NOMO-1 (cell line): ENCODE measurements at regions not wholly inside any gene's neighbourhood (a gene's known extent, or its start where the extent isn't known, plus 50 kb on each side); places are given as distances from the start of the nearest gene placed in this dataset.
"Not testable (repeated sequence)": the region's sequence is repeated elsewhere in the genome, so short reads cannot be mapped to it uniquely, and the experiment has no call there.

Experiments
- DNase-seq, 2 experiments: peaks; one replicate each; lab custom pipeline; 2025; ENCODE audit not compliant: unreplicated experiment in 2 of 2; lab: John Stamatoyannopoulos, UW

DNA sequence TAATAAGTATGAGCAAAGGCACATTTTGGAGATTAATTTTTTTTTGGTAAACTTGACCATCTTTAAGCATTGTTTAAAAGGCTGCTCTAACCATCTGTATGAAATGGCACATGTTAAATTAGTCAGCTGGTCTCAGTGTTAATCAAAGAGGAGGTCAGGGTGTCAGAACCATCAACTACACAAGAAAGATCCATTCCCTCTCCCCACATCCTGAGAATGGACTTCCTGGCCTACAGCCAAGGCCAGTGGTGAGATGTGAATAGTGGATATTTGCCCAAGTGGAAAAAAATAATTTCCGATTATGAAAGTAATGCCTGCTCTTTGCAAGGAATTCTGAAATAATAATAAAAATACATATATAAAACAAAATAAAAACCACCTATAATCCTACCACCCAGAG lies 641.7 kb downstream of the NR2F2 start:
- DNase-seq, result no peak

- DNase-seq, result no peak
These were observed 644.3 kb downstream of the NR2F2 start for GRCh38 chr15:96974761-96975160.

- DNase-seq, result no peak
These were observed 647.4 kb downstream of the NR2F2 start for GRCh38 chr15:96977886-96978285.

GRCh38 chr15:96978937-96979473 lies 648.5 kb downstream of the NR2F2 start:
- DNase-seq, result no peak

DNA sequence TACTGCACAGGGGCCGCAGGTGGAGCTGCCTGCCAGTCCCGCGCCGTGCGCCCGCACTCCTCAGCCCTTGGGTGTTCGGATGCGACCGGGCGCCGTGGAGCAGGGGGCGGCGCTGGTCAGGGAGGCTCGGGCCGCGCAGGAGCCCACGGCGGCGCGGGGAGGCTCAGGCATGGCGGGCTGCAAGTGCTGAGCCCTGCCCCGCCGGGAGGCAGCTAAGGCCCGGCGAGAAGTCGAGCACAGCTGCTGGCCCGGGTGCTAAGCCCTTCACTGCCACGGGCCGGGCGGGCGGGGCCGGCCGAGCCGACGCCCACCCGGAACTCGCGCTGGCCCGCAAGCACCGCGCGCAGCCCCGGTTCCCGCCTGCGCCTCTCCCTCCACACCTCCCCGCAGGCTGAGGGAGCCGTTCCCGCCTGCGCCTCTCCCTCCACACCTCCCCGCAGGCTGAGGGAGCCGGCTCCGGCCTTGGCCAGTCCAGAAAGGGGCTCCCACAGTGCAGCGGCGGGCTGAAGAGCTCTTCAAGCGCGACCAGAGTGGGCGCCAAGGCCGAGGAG lies 653.7 kb downstream of the NR2F2 start:
- DNase-seq, result not testable (repeated sequence)

GRCh38 chr15:96992817-96993216 lies 662.3 kb downstream of the NR2F2 start:
- no peak for DNase-seq

GRCh38 chr15:96997538-96997937 lies 667.0 kb downstream of the NR2F2 start:
- DNase-seq, result peak in 1 of 2 experiments; percentile 1

- DNase-seq, result no peak
These were observed 678.5 kb downstream of the NR2F2 start for GRCh38 chr15:97009031-97009431.

DNA sequence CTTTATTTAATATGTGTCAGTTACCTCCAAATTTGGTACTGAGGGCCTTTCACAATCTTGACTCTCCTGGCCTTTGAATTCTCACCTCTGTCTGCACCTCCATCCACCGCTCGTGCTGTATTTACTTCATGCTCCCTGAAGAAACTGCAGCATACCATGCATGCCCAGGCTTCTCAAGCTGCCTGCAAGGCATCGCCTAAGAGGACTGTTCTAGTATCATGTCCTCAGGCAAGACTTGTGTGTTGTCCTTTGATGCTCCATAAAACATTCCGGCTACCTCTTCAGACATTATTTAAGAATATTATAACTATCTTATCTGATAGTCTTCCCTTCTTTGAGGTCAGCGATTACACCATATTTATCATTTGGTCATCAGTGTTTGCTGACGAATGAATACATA lies 682.5 kb downstream of the NR2F2 start:
- DNase-seq, result no peak

DNA sequence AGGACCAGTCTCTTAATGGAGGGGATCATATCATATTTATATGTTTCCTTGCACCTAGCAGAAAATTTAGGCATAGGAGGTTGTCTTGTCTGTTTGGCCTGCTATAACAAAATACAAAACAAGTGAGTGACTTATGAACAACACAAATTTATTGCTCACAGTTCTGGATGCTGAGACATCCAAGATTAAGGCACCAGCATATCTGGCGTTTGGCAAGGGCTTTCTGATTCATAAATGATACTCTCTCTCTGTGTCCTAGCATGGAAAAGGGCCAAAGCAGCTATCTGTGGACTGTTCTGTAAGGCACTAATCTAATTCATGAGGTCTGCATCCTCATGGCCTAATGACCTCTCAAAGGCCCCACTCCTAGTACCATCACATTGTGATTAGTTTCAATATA lies 683.0 kb downstream of the NR2F2 start:
- no peak for DNase-seq

- DNase-seq, result no peak
These were observed 683.5 kb downstream of the NR2F2 start for GRCh38 chr15:97014001-97014400.

DNA sequence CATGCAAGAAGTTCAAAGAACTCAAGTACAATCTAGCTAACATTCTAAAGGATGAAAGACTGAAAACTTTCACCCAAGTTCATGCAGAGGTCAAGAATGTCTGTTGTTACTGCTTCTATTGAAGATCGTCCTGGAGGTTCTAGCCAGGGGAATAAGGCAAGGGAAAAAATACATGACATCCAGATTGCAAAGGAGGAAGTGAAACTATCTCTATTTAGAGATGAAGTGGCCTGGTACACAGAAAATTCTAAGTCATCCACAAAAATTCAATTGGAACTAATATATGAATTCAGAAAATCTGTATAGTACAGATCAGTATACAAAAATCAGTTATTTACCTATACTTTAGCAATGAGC lies 693.0 kb downstream of the NR2F2 start:
- DNase-seq, result peak; percentile 56 to 82

GRCh38 chr15:97026781-97027180 lies 696.3 kb downstream of the NR2F2 start:
- DNase-seq, result no peak

- DNase-seq, result no peak
These were observed 697.3 kb downstream of the NR2F2 start for GRCh38 chr15:97027772-97028171.

DNA sequence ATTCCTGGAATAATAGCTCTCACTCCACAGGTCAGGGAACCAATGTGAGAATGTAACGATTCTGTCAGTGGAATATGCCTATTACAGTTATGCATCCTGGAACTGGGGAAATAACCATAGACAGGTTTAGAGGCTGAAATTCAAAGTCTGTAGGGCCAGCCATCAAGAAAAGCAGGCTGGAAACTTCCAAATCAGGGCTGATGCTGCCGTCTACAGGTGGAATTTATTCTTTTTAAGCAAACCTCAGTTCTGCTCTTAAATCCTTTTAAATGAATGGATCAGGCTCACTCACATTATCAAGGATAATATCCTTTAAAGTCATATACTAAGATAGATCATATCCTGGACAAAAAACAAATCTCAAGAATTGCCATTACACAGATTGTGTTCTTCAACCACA lies 699.8 kb downstream of the NR2F2 start:
- no peak for DNase-seq

- no peak for DNase-seq
These were observed 705.8 kb downstream of the NR2F2 start for GRCh38 chr15:97036301-97036700.

DNA sequence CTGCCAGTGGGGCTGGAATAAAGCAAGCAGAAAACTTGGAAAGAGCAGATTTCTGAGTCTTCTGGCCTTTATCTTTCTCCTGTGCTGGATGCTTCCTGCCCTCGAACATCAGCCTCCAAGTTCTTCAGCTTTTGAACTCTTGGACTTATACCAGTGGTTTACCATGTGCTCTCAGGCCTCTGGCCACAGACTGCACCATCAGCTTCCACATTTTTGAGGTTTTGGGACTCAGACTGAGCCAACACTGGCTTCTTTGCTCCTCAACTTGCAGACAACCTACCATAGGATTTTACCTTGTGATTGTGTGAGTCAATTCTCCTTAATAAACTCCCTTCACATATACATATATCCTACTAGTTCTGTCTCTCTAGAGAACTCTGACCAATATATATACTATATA lies 706.6 kb downstream of the NR2F2 start:
- DNase-seq, result no peak

GRCh38 chr15:97045666-97046421 lies 715.3 kb downstream of the NR2F2 start:
- DNase-seq, result no peak

- no peak for DNase-seq
These were observed 722.0 kb downstream of the NR2F2 start for GRCh38 chr15:97052513-97052912.

GRCh38 chr15:97053635-97054034 lies 723.1 kb downstream of the NR2F2 start:
- DNase-seq, result no peak

DNA sequence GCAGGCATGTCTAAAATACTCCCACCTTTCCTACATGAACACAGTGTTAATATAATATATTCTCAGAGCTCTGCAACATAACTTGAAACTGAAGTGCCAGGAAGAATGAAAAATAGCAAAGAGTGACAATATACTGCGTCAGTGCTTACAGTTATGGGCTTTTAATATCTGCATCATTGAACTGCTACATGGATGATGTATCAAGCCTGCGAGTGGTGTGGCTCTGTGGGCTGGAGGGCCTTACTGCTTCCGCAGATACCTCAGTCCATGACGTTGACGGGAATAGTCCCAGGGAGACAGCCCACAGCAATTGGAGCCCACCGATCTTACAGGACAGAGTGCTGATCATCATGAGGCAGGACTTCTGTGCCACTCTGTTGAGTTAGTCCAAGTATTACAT lies 727.0 kb downstream of the NR2F2 start:
- no peak for DNase-seq

DNA sequence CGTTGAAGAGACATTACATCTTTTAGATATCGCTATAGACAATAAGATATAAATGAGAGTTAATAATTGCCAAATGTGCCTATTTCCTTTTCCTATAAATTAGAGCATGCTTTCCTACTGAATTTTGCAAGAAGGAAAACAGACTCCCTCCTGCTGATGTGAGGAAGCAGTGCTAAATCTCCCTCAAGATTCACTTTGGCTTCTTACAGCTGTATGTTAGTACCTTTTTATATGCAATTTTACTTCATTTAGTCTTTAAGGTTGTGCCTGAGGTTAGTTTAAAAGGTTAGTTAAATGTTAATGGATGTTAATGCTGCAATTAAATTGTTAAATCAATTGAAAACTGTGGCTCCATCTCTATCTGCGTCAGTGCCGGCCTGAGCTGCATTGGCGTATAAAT lies 728.8 kb downstream of the NR2F2 start:
- no peak for DNase-seq

DNA sequence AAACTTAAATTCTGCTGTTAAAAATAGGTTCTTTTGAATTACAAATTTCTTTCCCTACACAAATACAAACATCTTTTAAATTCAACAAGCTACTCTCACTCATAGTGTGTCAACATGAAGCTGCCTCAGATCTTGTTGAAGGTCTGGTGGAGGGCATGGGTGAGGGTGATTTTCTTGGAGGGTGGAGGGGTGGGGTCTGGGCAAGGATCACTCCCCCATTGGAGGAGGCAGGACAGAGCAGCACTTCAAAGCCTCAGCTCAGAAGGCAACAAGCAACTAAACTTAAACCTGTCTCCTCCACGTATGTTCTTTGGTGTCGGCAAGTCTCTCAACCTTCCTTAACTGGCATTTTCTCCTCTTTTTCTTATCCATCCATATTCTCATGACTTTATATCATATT lies 730.9 kb downstream of the NR2F2 start:
- DNase-seq, result no peak
